Fibroblast of peridontal ligament (primary cell): ENCODE measurements at regions not wholly inside any gene's neighbourhood (a gene's known extent, or its start where the extent isn't known, plus 50 kb on each side); places are given as distances from the start of the nearest gene placed in this dataset.
"Not testable (repeated sequence)": the region's sequence is repeated elsewhere in the genome, so short reads cannot be mapped to it uniquely, and the experiment has no call there.

Experiments
- DNase-seq: peaks from one replicate; pipeline ENCODE4 v3.0.0-alpha.2; 2010; ENCODE audit errors: extremely low read depth

DNA sequence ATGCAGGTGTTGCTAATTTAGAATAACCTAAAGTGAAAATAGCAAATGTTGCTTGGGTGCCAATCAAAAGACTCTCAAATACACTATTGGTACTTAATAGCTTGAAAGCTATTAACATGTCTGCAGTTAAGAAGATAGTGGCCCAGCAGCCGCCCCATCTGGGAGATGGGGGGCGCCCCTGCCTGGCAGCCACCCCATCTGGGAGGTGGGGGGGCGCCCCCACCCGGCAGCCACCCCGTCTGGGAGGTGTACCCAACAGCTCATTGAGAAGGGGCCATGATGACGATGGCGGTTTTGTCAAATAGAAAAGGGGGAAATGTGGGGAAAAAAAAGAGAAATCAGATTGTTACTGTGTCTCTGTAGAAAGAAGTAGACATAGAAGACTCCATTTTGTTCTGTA lies 923.1 kb upstream of the MDGA2 start:
- DNase-seq, result no peak

DNA sequence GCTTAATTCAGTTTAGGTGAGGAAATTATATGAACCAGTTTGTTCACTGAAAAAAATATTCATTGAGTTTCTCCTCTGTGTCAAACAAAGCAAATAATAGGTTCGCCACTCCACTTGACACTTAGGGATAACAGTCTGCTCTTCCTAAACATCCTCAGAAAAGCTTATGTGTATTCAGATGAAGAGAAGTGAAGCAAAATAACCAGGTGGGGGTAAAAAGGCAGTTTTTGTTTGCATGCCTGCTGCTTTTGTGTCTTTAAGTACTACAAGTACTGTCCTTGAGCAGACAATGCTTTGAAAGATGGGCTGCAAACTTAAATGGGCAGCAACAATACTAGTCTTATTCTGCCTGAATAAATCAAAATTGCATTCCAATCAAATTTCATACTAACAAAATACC lies 910.7 kb upstream of the MDGA2 start:
- no peak for DNase-seq

DNA sequence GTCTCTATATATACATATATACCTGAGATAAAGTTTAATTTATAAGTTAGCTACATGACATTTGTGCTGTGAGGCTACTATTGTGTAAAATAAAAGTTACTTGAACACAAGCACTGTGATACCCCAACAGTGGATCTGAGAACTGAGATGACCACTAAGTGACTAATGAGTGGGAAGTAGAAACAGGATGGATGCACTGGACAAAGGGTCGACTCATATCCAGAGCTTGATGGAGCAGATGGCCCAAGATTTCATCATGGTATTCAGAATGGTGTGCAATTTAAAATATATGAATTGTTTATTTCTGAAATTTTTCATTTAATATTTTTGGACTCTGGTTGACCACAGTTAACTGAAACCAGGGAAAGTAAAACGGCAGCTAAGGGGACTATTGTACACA lies 908.6 kb upstream of the MDGA2 start:
- peak; percentile 1 for DNase-seq

DNA sequence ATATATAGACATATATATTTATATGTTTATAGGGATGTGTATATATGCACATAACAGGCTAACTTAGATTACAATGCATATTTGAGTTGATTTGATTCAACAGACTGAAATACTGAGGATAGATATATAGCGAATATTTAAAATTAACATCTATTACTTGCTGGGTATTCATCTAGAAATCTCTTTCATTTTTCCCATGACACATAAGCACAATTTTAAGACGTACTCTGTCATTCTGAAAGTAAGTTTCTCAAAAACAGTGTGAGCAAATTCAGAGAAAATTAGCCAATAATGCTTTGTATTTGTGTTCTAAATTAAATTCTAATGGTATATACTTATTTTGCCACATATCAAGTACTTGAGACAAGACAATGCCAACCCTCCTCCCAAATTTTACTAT lies 907.5 kb upstream of the MDGA2 start:
- no peak for DNase-seq

DNA sequence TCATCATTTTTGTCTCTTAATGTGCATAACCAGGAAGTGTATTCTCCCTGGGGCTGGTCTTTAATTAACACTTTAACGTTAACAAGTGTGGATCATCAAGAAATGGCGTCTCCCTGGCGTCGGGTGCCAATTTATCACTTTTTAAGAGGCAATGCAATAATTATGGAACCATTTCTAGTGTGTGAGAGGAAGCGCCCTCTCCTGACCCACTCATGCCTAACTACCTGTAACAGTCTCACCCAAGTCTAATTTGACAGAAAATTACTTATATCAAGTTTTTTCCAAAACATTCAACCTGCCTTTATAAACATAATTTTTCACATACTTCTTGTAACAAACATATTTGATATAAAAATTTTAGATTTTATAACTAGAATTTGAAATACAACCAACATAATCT lies 905.3 kb upstream of the MDGA2 start:
- DNase-seq, result no peak

DNA sequence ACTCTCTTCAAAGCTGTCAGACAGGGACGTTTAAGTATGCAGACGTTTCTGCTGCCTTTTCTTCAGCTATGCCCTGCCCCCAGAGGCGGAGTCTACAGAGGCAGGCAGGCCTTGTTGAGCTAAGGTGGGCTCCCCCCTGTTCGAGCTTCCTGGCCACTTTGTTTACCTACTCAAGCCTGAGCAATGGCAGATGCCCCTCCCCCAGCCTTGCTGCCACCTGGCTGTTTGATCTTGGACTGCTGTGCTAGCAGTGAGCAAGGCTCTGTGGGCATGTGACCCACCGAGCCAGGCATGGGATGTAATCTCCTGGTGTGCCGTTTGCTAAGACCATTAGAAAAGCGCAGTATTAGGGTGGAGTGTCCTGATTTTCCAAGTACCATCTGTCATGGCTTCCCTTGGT lies 900.4 kb upstream of the MDGA2 start:
- no peak for DNase-seq

DNA sequence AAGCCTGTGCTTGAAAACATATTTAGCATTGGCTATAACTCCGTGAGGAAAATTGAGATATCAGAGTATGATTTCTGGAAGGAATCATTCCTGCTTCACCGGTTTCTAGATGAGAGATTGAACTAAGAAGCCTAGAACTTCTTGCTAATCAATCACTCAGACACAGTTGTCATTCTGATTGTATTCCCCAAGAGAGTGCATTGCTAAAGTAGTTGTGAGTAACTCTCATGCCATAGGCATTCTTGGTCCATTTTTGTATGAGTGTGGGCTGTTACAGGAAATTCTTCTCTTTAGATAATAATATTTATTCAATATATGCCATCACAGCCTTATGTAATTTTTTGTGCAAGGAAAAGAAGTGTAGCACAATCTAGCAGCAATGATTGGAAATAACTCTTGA lies 893.3 kb upstream of the MDGA2 start:
- no peak for DNase-seq

DNA sequence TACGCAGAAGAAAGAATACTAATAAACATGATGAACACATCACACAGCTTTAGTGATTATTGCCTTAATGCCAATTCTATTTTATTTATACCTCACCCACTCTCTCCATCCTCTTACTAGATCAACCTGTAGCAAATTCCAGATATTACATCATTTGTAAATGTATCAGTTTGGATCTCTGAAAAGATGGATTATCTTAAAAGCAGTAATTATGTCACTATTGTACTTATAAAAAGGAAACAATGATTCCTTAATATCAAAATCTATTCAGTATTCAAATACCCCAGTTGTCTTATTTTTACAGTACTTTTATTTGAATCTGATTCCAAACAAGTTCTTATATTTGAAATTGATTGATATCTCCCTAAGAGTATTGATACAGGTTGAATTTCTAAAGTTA lies 892.8 kb upstream of the MDGA2 start:
- DNase-seq, result no peak

DNA sequence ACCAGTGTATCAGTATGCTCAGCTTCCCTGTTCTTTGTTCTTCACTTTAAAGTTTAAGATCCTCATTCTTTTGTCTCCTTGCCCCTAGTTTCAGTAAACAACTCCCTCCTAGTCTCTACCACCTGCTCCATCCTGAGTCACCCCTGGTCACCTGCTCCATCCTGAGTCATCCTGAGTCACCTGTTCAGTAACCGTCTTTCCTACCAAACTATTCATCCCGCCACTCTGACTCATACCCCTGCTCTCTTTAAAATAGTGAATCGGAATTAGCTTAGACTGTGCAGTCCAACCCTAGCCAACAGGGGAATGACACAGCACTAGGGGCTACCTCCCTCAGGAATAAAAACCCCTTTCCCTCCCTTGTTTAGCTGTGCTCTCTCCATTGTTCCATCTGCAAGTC lies 888.1 kb upstream of the MDGA2 start:
- DNase-seq, result no peak

DNA sequence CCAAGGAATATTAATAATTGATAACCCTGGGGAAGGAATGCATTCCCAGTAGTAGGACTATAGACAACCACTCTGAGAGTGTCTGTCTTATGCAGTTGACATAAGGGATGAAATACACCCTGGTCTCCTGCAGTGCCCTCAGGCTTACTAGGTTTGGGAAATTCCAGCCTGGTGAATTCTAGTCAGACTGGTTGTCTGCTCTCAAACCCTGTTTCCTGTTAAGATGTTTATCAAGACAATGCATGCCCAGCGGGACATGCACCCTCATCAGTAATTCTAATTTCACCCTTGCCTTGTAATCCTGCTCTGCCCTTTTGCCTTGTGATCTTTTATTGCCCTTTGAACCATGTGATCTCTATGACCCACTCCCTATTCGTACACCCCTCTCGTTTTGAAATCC lies 886.0 kb upstream of the MDGA2 start:
- not testable (repeated sequence) for DNase-seq

DNA sequence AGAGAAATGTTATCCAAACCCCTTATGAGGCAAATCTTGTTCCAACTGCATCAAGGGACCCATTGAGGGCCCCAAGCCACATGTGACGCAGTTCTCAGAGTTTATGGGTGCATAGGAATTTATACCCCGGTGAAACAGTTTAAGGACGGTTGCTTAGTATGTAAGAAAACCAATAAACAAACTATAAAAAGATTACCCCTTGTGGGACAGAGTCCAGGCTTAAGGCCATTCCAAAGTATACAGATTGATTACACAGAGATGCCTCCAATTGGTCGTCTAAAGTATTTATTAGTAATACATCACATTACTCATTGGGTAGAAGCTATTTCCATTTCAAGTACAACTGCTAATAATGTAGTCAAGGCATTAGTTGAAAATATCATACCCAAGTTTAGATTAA lies 885.0 kb upstream of the MDGA2 start:
- DNase-seq, result no peak

DNA sequence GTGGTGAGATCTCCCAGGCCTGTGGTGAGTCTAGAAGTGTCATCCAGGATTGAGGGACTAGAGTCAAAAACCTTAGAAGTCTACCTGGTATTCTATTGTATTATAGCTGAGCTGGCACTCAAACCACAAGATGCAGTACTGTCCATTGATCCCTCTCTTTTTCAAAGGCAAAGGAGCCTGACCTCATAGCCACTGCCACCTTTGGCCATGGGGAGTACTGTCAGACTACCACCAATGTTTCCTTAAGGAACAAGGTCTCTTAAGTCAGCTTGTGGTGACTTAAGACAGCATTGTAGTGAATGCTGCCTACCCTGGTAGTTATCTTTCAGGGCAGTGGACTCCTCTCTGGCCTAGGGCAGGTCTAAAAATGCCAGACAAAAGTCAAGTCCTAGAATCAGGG lies 878.0 kb upstream of the MDGA2 start:
- no peak for DNase-seq

DNA sequence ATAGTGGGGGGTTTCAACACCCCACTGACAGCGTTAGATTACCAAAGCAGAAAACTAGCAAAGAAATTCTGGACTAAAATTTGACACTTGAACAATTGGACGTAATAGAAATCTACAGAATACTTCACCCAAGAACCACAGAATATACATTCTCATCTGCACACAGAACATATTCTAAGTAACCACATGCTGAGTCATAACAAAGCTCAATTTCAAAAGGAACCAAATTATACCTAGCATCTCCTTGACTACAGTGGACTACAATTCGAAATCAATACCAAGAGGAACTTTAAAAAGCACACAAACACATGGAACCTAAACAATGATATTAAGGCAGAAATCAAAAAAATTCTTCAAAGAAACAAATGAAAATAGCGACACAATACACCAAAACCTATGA lies 871.6 kb upstream of the MDGA2 start:
- DNase-seq, result no peak

DNA sequence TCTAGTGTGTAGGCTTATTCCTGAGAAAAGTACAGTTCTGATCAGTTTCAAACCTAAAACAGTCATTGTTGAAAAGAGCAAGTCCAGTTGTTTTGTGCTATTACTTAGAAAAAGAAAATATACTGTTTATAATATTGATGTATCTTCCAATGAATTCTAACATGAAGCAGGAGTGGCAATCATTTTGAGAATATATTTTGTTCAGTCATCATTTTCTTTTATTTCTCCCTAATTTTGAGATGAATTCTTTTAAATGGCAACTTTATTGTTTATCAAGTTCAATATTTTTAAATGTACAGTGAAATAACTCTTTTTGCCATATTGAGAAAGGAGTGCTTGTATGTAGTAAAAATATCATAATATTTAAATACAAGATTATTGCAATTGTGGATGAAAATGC lies 862.2 kb upstream of the MDGA2 start:
- no peak for DNase-seq

DNA sequence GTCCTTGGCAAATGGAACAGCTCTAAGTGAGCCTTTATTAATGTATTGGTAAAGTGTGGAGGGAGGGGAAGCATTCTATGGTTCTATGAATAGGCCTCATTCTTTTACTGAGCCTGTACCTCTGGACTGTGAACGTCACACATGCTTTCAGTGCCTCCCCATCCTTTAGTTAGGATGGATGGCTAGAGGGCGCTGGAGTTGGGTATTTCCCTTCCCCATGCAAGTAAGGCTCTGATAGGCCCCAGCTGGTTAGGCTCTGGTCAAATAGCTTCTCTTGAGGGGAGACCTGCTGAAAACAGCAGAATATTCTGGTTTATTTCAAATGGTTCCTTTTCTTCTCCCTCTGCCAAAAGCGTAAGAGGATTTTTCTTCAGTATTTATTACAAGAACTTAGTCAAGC lies 860.9 kb upstream of the MDGA2 start:
- DNase-seq, result no peak

DNA sequence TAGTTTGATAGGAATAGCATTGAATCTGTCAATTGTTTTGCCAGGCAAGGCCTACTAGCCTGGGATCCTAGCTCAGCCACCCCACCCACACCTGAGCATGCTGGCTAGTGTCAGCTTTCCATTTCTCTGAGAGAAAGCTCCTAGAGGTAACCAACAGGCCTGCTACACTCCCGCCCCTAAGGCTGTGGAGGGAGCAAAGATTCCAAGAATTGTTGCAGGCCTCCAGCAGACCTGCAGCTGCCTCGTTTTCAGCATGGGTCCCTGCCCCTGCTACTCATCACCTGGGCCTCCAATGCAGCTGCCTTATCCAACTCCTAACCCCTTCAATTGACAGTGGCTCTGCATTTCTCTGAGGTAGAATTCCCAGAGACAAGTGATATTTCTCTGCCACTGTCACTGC lies 852.4 kb upstream of the MDGA2 start:
- DNase-seq, result no peak

DNA sequence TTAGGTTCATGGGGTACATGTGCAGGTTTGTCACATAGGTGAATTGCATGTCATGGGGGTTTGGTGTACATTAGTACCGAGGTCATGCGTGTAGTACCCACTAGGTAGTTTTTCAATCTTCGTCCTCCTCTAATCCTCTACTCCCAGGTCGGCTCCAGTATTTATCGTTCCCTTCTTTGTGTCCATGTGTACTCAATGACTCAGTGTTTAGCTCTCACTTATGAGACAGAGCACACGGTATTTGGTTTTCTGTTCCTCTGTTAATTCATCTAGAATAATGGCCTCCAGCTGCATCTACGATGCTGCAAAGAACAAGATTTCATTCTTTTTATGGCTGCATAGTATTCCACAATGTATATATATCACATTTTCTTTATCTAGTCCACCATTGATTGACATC lies 850.9 kb upstream of the MDGA2 start:
- DNase-seq, result no peak

DNA sequence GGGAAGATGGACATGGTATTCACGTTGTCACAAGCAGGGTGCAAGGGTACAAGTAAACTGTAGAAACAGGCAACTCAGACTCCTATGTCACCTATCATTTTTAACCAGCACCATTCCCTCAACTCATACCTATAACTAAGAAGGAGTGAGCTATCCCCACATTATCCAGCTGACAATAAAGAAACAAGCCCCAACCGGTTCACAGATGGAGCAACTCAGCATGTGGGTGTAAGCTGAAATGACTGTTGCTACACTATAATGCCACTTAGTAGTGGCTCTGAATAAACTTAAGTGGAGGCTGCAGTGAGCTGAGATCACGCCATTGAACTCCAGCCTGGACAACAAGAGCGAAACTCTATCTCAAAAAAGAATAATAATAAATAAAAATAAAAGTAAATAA lies 829.5 kb upstream of the MDGA2 start:
- no peak for DNase-seq

DNA sequence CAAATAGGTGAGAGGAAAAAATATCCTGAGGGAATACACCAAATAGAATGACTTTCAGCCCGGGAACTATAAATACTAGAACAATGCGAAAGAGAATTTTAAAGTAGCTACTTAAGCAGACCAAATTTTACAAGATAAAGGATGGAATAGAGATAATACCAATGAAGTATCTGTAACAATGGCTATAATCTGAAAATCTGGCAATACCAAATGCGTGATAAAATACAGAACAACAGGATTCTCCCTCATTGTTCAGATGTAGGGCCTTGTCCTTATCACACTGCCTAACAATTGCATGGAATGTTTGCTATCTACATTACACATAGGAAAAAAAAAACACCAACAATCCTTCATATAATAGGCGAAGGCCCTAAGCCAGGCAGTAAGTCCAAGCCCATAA lies 815.4 kb upstream of the MDGA2 start:
- DNase-seq, result no peak

DNA sequence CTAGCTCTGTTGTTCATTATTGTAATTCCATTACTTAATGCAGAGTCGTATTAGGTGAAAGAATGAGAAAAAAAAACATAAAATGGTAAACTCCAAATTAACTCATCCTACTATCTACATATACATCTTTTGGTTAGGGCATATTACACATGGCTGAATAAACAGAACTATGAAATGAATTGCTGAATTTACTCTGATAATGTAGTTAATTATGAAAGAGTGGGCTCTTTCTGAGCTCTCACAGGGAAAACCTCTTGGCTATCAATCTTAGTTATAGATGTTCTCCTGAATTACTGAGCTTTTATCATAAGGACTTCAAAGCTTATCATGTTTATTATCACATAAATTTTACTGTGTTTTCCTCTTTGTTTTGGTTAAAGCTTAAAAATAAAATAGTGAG lies 798.5 kb upstream of the MDGA2 start:
- DNase-seq, result no peak

DNA sequence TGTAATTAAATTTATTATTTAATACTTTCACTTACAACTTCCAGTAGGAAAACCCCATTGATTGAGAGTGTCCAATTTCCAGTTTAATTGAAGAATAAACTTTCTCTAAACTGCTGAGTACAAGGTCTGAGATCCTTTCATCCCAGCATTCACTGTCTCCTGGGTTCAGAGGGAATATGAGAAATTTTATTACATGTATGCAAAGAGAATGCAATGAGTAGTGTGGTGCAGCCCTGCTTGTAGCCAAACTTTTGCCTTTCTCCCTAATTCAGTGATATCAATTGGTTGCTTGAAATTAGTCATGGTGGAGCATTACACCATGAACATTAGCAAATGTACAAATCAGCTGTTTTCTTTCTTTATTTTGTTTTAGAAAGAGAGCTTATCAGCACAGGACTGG lies 780.6 kb upstream of the MDGA2 start:
- DNase-seq, result no peak

DNA sequence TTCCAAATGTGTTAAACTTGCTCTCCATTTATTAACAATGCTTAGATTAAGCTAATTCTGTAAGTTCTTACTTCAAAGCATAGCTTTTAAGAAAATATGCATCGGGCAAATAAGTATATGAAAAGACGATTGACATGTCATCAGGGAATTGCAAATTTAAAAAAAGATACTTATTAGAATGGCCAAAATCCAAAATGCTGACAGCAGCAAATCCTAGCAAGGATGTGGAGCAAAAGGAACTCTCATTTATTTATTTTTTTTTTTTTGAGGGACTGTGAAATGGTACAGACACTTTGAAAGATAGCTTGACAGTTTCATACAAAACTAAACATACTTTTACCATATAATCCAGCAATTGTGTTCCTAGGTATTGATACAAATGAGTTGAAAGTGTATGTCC lies 779.5 kb upstream of the MDGA2 start:
- DNase-seq, result no peak

DNA sequence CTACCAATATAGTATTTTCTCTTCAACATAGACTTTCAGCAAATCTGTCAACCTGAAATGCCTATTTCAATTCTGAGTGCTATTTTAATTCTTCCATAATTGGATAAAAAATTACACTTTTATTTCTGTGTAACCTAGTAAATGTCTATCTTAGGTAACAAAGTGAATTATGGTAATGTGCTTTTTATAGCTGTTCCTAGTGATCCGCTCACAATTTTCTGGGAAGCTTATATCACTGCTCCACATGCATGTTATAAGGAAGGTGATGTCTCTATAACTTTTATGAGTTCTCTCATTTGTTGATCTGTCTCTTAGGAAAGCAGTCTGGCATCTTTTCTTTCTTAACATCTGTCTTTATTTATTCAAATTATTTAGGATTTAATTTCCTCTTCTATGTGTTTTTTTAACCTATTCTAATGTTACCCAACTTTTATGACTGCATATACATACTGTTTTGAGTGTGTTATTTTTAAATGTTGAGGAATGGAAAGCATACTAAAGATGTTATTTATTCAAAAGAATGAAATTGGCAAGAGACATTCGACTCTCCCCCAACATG lies 777.1 kb upstream of the MDGA2 start:
- no peak for DNase-seq

DNA sequence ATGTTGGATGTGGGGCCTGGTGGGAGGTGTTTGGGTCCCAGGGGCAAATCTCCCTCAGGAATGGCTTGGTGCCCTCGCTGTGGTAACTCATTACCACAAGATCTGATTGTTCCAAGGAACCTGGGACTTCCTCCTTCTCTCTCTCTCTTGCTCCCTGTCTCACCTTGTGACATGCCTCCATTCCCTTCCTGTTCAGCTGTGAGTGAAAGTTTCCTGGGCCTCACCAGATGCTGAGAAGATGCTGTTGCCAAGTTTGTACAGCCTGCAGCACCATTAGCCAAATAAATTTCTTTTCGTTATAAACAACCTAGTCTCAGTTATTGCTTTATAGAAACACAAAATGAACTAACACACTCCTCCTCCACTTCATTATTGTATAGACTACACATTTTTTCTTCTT lies 759.8 kb upstream of the MDGA2 start:
- DNase-seq, result no peak

DNA sequence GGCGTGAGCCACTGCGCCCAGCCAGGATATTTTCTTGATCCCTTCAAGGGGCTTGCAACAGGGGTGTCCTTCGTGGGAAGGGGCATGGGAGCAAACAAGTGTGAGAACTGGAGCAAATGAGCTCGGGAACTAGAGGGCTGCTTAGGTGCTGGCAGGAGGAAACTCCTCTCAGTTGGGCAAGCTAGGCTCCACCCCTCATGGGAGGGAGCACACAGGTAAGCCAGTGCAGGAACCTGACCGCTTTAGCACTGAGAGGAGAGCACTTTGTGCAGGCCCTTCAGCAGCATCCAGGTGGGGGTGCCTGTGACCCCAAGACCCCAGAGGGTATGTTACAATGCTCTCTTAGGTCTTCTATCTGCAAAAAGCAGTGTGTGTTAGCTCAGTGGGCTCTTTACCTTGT lies 755.4 kb upstream of the MDGA2 start:
- no peak for DNase-seq
